Panc1 (cell line): ENCODE measurements at regions not wholly inside any gene's neighbourhood (a gene's known extent, or its start where the extent isn't known, plus 50 kb on each side); places are given as distances from the start of the nearest gene placed in this dataset.

ENCODE experiments used
- ATAC-seq: fragments of 200-7000 bp; cut with Tn5 transposase; 2 replicates; pipeline ENCODE4 v1.9.1; 2020; ENCODE audit warnings: mild to moderate bottlenecking, moderate library complexity
- BruUV-seq: library from RNA; stranded (reverse); fragments of 400-500 nt; replicated peaks from 2 replicates; lab custom pipeline; 2021; lab: Mats Ljungman, UMichigan
- CTCF ChIA-PET: fragments of 300-600 bp; sonication (Branson Sonifier 250); formaldehyde crosslinking; loops from one replicate; lab custom pipeline; 2022; ENCODE audit warnings: antibody characterized with exemption; lab: Charles Lee
- POLR2A ChIA-PET: fragments of 300-600 bp; sonication (Branson Sonifier 250); formaldehyde crosslinking; loops from one replicate; lab custom pipeline; 2022; ENCODE audit warnings: antibody characterized with exemption; lab: Charles Lee
- DNase-seq: peaks from one replicate; pipeline ENCODE4 v3.0.0-alpha.2; 2010; ENCODE audit warnings: low read depth, low spot score
- H3K27ac ChIP-seq: 2 replicates; pipeline ENCODE4 v1.5.1; 2011; ENCODE audit warnings: mild to moderate bottlenecking, low read length, inconsistent platforms
- H3K27me3 ChIP-seq: fragments of 200-500 bp; sonication (Bioruptor generic); 2 replicates; pipeline ENCODE4 v1.6.0; 2014; ENCODE audit warnings: low read length, inconsistent platforms; ENCODE audit not compliant: control insufficient read depth, insufficient read depth
- H3K36me3 ChIP-seq: fragments of 200-500 bp; sonication (Bioruptor generic); 2 replicates; pipeline ENCODE4 v1.5.1; 2014; ENCODE audit warnings: inconsistent platforms, mild to moderate bottlenecking, low read length, moderate library complexity; ENCODE audit not compliant: control insufficient read depth, insufficient read depth
- H3K4me1 ChIP-seq: 2 replicates; pipeline ENCODE4 v1.5.1; 2011; ENCODE audit warnings: inconsistent platforms, mild to moderate bottlenecking, low read length, moderate library complexity; ENCODE audit not compliant: control insufficient read depth, insufficient read depth
- H3K4me3 ChIP-seq, 2 experiments: 2 replicates each; pipeline ENCODE4 v1.5.1; 2011 to 2012; ENCODE audit warnings: low read depth in 2 of 2, low read length in 2 of 2, mild to moderate bottlenecking in 2 of 2, inconsistent platforms in 1 of 2, moderate library complexity in 1 of 2
- H3K9me3 ChIP-seq: fragments of 200-500 bp; sonication (Bioruptor generic); 2 replicates; pipeline ENCODE4 v1.5.1; 2014; ENCODE audit warnings: low read depth, mild to moderate bottlenecking, inconsistent platforms, low read length, moderate library complexity; ENCODE audit not compliant: control insufficient read depth, insufficient read depth
- POLR2AphosphoS5 ChIP-seq: IDR thresholded peaks from 2 replicates; pipeline ENCODE4 v1.6.1; 2012; ENCODE audit warnings: mild to moderate bottlenecking, low read depth, low read length, moderate library complexity
- SIN3A ChIP-seq: IDR thresholded peaks from 2 replicates; pipeline ENCODE4 v1.6.1; 2012; ENCODE audit warnings: low read depth, mild to moderate bottlenecking, low read length, moderate library complexity, borderline replicate concordance; ENCODE audit not compliant: insufficient read depth
- TCF7L2 ChIP-seq: IDR thresholded peaks from 2 replicates; pipeline ENCODE4 v1.6.1; 2011; ENCODE audit warnings: mild to moderate bottlenecking, low read depth, low read length, inconsistent platforms
- in situ Hi-C: cut with HindIII; loops from 2 replicates; pipeline ENCODE4 v1.10.0; 2016; ENCODE audit warnings: low sequenced_read_pairs, low pct_unique_long_range_greater_than_20kb
- intact Hi-C: fragments of 100-400 bp; cut with micrococcal nuclease; formaldehyde crosslinking; loops from one replicate; pipeline ENCODE4 v1.10.0; 2022; ENCODE audit not compliant: unreplicated experiment
- TF ChIP-seq, protein P1 (sequence below), 2 experiments: IDR thresholded peaks; 2 replicates each; pipeline ENCODE4 v1.6.1; 2011 to 2012; ENCODE audit warnings: low read depth in 2 of 2, control low read depth in 1 of 2, low read length in 1 of 2, mild to moderate bottlenecking in 1 of 2, moderate library complexity in 1 of 2; ENCODE audit not compliant: insufficient read depth in 1 of 2
- TF ChIP-seq, protein P2 (sequence below): fragments of 450-650 bp; IDR thresholded peaks from 2 replicates; pipeline ENCODE4 v1.5.1; 2017; ENCODE audit warnings: mild to moderate bottlenecking

DNA sequence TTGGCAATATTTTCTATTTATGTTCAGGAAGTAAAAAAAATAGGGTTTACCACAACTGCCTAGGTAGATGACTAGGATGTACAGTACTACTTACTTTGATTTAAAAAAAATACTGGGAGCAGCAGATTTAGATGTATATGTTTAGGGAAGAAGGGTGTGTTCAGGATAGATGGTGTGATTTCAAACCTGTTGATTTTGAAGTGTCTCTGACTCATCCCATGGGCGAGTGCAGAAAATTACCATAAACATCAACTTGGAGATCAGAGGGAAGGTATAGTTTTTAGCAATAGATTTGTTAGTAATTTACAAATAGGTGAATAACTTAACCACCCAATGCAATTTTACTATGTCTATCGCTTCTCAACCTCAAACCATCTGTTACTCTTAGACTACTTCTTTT, 214.8 kb downstream of the NDFIP2 start:
- no peaks in the 10 kb centered on the region for H3K9me3 ChIP-seq
- no peak for TF ChIP-seq POLR2AphosphoS5
- TF ChIP-seq, protein P1, sequence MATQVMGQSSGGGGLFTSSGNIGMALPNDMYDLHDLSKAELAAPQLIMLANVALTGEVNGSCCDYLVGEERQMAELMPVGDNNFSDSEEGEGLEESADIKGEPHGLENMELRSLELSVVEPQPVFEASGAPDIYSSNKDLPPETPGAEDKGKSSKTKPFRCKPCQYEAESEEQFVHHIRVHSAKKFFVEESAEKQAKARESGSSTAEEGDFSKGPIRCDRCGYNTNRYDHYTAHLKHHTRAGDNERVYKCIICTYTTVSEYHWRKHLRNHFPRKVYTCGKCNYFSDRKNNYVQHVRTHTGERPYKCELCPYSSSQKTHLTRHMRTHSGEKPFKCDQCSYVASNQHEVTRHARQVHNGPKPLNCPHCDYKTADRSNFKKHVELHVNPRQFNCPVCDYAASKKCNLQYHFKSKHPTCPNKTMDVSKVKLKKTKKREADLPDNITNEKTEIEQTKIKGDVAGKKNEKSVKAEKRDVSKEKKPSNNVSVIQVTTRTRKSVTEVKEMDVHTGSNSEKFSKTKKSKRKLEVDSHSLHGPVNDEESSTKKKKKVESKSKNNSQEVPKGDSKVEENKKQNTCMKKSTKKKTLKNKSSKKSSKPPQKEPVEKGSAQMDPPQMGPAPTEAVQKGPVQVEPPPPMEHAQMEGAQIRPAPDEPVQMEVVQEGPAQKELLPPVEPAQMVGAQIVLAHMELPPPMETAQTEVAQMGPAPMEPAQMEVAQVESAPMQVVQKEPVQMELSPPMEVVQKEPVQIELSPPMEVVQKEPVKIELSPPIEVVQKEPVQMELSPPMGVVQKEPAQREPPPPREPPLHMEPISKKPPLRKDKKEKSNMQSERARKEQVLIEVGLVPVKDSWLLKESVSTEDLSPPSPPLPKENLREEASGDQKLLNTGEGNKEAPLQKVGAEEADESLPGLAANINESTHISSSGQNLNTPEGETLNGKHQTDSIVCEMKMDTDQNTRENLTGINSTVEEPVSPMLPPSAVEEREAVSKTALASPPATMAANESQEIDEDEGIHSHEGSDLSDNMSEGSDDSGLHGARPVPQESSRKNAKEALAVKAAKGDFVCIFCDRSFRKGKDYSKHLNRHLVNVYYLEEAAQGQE (IDR thresholded peaks at IDR 0.05; ENCODE audit: insufficient read depth in 1 of 2, low read depth in 2 of 2, low read length in 1 of 2) = no peak
- TF ChIP-seq SIN3A = no peak
- TF ChIP-seq, protein P2, sequence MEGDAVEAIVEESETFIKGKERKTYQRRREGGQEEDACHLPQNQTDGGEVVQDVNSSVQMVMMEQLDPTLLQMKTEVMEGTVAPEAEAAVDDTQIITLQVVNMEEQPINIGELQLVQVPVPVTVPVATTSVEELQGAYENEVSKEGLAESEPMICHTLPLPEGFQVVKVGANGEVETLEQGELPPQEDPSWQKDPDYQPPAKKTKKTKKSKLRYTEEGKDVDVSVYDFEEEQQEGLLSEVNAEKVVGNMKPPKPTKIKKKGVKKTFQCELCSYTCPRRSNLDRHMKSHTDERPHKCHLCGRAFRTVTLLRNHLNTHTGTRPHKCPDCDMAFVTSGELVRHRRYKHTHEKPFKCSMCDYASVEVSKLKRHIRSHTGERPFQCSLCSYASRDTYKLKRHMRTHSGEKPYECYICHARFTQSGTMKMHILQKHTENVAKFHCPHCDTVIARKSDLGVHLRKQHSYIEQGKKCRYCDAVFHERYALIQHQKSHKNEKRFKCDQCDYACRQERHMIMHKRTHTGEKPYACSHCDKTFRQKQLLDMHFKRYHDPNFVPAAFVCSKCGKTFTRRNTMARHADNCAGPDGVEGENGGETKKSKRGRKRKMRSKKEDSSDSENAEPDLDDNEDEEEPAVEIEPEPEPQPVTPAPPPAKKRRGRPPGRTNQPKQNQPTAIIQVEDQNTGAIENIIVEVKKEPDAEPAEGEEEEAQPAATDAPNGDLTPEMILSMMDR = no peak
- TF ChIP-seq TCF7L2 = no peak
- H3K27me3 ChIP-seq = no peaks in the 10 kb centered on the region
- no peak for ATAC-seq
- POLR2A ChIA-PET = no interaction called here
- no TSS peak for BruUV-seq
- no peaks in the 10 kb centered on the region for H3K36me3 ChIP-seq
- CTCF ChIA-PET = no interaction called here
- DNase-seq = no peak
- no peaks in the 10 kb centered on the region for H3K4me1 ChIP-seq
- intact Hi-C loops (no loop called here), in situ Hi-C loops (no loop called here)
- H3K27ac ChIP-seq = no peak overlapping the region
- H3K4me3 ChIP-seq = no peak overlapping the region

DNA sequence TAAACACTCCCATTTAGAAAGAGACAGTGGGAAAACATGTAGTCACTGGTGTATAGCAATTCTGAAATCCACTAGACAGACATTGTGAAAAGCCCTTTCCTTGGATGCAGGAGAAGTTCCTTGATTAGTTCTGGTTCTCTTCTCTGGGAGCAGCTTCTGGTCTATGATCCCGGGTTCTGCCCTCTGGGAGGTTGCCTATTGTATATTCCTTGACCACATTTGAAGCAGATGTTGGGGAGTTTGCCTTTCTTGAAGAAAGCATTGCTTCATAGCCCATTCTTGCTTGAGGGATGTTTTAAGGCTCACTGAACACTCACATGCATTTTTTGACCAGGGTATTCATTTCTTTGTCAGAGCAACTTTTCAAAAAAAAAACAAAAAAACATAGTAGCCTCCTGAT, 211.9 kb downstream of the NDFIP2 start:
- in situ Hi-C loops (no loop called here), intact Hi-C loops (no loop called here)
- Histone ChIP-seq H3K27ac (no peak overlapping the region), H3K4me1 (no peaks in the 10 kb centered on the region), H3K9me3 (no peaks in the 10 kb centered on the region), H3K36me3 (no peaks in the 10 kb centered on the region), H3K27me3 (no peaks in the 10 kb centered on the region), H3K4me3 (no peak overlapping the region)
- ATAC-seq (no peak), DNase-seq (no peak)
- TF ChIP-seq, protein P2 = no peak
- TF ChIP-seq TCF7L2 (no peak), SIN3A (no peak), POLR2AphosphoS5 (no peak)
- TF ChIP-seq, protein P1 (IDR thresholded peaks at IDR 0.05; ENCODE audit: insufficient read depth in 1 of 2, low read depth in 2 of 2, low read length in 1 of 2) = no peak
- POLR2A ChIA-PET = no interaction called here
- BruUV-seq = no TSS peak
- CTCF ChIA-PET = no interaction called here
